GM21367 (cell line): ENCODE measurements at regions not wholly inside any gene's neighbourhood (a gene's known extent, or its start where the extent isn't known, plus 50 kb on each side); places are given as distances from the start of the nearest gene placed in this dataset.

Experiments
- ATAC-seq: cut with Tn5 transposase; IDR thresholded peaks from one replicate; pipeline ENCODE4 v1.9.1; 2021; ENCODE audit not compliant: unreplicated experiment

GRCh38 chr2:228247335-228247734 lies 65.8 kb upstream of the SPHKAP start:
- ATAC-seq = no peak

DNA sequence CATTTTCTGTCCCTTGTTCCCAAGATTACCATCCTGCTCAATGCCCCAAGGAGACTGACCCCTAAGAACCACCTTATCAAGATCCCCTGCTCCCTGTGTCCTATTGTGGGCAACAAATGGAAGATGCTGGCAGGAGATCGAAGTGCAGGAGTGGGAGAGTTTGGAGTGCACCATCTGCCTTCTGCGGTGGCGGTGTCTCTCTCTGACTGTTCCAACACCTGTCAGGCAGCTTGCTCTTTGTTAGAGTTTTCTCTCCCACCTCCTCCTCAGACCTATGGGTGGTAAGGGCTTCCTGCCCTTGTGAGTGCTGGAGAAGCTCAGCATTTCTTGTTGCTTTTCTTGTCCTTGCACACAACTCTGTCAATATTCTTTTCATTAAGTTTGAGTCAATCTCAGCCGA lies 64.1 kb upstream of the SPHKAP start:
- no peak for ATAC-seq

DNA sequence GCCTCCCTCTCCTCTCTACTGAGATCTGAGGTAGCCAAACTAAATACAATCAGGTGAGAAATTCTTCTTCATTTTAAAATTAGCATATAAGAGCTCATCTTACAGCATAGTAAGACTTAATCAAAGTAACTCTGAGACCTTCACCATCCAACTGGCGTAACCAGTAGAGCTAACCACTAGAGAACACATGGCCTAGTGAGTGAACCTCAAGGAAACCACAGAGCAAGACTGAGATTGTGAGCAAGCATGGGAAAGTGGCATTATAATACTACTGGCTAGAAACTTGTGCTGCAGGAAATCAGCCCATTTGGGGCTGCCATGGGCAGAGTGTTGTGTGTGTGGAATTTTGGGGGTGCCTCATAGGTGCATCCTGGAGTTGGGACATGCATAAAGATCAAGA lies 61.1 kb upstream of the SPHKAP start:
- ATAC-seq = no peak

- no peak for ATAC-seq
These were observed 58.5 kb upstream of the SPHKAP start for GRCh38 chr2:228239907-228240561.

GRCh38 chr2:228239207-228239906 lies 57.9 kb upstream of the SPHKAP start:
- ATAC-seq = no peak
